OCI-LY1 (cell line): ENCODE measurements at regions not wholly inside any gene's neighbourhood (a gene's known extent, or its start where the extent isn't known, plus 50 kb on each side); places are given as distances from the start of the nearest gene placed in this dataset.

ENCODE experiments used
- H2AFZ ChIP-seq: fragments of 200-600 bp; sonication (generic), shearing (Covaris generic); 2 replicates; pipeline ENCODE4 v1.6.0; 2014; ENCODE audit warnings: antibody characterized with exemption, mild to moderate bottlenecking, low read length
- H3F3A ChIP-seq: fragments of 200-600 bp; sonication (generic), shearing (Covaris generic); 2 replicates; pipeline ENCODE4 v1.6.0; 2014; ENCODE audit warnings: mild to moderate bottlenecking, antibody characterized with exemption, low read length, moderate library complexity; ENCODE audit not compliant: insufficient read depth
- H3K27ac ChIP-seq: fragments of 200-600 bp; sonication (generic); 2 replicates; pipeline ENCODE4 v1.5.1; 2014; ENCODE audit warnings: low read length, mixed run types, mild to moderate bottlenecking, low read depth; ENCODE audit not compliant: poor library complexity, severe bottlenecking
- H3K27me3 ChIP-seq: fragments of 200-600 bp; sonication (generic); 2 replicates; pipeline ENCODE4 v1.6.0; 2014; ENCODE audit warnings: antibody characterized with exemption, mild to moderate bottlenecking, low read length, moderate library complexity; ENCODE audit not compliant: insufficient read depth
- H3K36me3 ChIP-seq: fragments of 200-600 bp; sonication (generic); 2 replicates; pipeline ENCODE4 v1.6.1; 2014; ENCODE audit warnings: mild to moderate bottlenecking, antibody characterized with exemption, low read length, moderate library complexity, mixed read lengths; ENCODE audit not compliant: insufficient read depth
- H3K4me1 ChIP-seq: fragments of 200-600 bp; sonication (generic); 2 replicates; pipeline ENCODE4 v1.5.1; 2014; ENCODE audit warnings: mild to moderate bottlenecking, low read length, moderate library complexity; ENCODE audit not compliant: insufficient read depth, severe bottlenecking
- H3K4me2 ChIP-seq: fragments of 200-600 bp; sonication (generic), shearing (Covaris generic); 2 replicates; pipeline ENCODE4 v1.6.1; 2014; ENCODE audit warnings: low read length
- H3K4me3 ChIP-seq: fragments of 200-600 bp; sonication (generic); 2 replicates; pipeline ENCODE4 v1.5.1; 2014; ENCODE audit warnings: low read length, low read depth, mild to moderate bottlenecking, mixed read lengths; ENCODE audit not compliant: poor library complexity, severe bottlenecking
- H3K79me2 ChIP-seq: fragments of 200-600 bp; shearing (Covaris generic); 2 replicates; pipeline ENCODE4 v1.6.1; 2016; ENCODE audit warnings: mixed run types, low read length, mixed read lengths; ENCODE audit not compliant: insufficient read depth
- H3K9ac ChIP-seq: fragments of 200-600 bp; sonication (generic), shearing (Covaris generic); 2 replicates; pipeline ENCODE4 v1.6.1; 2014; ENCODE audit warnings: mild to moderate bottlenecking, low read length, mixed read lengths
- H3K9me2 ChIP-seq: fragments of 200-600 bp; sonication (generic), shearing (Covaris generic); 2 replicates; pipeline ENCODE4 v1.6.1; 2014; ENCODE audit warnings: low read depth, mild to moderate bottlenecking, low read length, mixed read lengths
- H3K9me3 ChIP-seq: fragments of 200-600 bp; shearing (Covaris generic); 2 replicates; pipeline ENCODE4 v1.6.1; 2014; ENCODE audit warnings: low read length, mixed read lengths
- H4K20me1 ChIP-seq: fragments of 200-600 bp; sonication (generic), shearing (Covaris generic); 2 replicates; pipeline ENCODE4 v1.6.0; 2016; ENCODE audit warnings: mild to moderate bottlenecking, low read length; ENCODE audit not compliant: insufficient read depth
- CTCF ChIP-seq: fragments of 200-600 bp; sonication (generic), shearing (Covaris generic); IDR thresholded peaks from 2 replicates; pipeline ENCODE4 v1.5.1; 2017; ENCODE audit warnings: mild to moderate bottlenecking, antibody characterized with exemption, low read length, moderate library complexity, mixed read lengths
- EZH2 ChIP-seq: fragments of 200-600 bp; sonication (generic), shearing (Covaris generic); IDR thresholded peaks from 2 replicates; pipeline ENCODE4 v1.8.0; 2017; ENCODE audit warnings: borderline replicate concordance, mixed run types, mild to moderate bottlenecking, antibody characterized with exemption, low read length, moderate library complexity, mixed read lengths

- H3K36me3 ChIP-seq = no peaks in the 10 kb centered on the region
- TF ChIP-seq EZH2 (no peak), CTCF (no peak)
- no peaks in the 10 kb centered on the region for H3F3A ChIP-seq
These were observed 392.6 kb downstream of the HRH4 start for GRCh38 chr18:24853076-24853475.

GRCh38 chr18:24860978-24861680 is 400.7 kb downstream of the HRH4 start:
- Histone ChIP-seq H3K9ac (no peak overlapping the region), H3K36me3 (no peaks in the 10 kb centered on the region), H3K4me2 (no peak overlapping the region), H2AFZ (no peak overlapping the region), H3K27me3 (no peaks in the 10 kb centered on the region; the same call in 1 of the 2 replicates), H3K4me1 (no peaks in the 10 kb centered on the region), H3K9me2 (no peaks in the 10 kb centered on the region), H3F3A (no peaks in the 10 kb centered on the region), H3K79me2 (no peaks in the 10 kb centered on the region), H3K4me3 (no peak overlapping the region), H3K27ac (no peak overlapping the region), H3K9me3 (no peaks in the 10 kb centered on the region), H4K20me1 (no peaks in the 10 kb centered on the region)
- TF ChIP-seq CTCF = no peak
- TF ChIP-seq EZH2 = no peak

More at GRCh38 chr18:24853076-24853475, 392.6 kb downstream of the HRH4 start:
- peaks cover 3% of the 10 kb centered on the region for H3K27me3 ChIP-seq
- no peak overlapping the region for H3K27ac ChIP-seq
- no peaks in the 10 kb centered on the region for H4K20me1 ChIP-seq
- no peak overlapping the region for H2AFZ ChIP-seq
- H3K4me3 ChIP-seq = no peak overlapping the region
- no peak overlapping the region for H3K4me2 ChIP-seq
- H3K9me2 ChIP-seq = no peaks in the 10 kb centered on the region
- H3K4me1 ChIP-seq = no peaks in the 10 kb centered on the region
- no peaks in the 10 kb centered on the region for H3K9me3 ChIP-seq
- H3K79me2 ChIP-seq = no peaks in the 10 kb centered on the region
- H3K9ac ChIP-seq = no peak overlapping the region

GRCh38 chr18:24862201-24862816 is 401.9 kb downstream of the HRH4 start:
- Histone ChIP-seq H3K9ac (no peak overlapping the region), H3K4me1 (no peaks in the 10 kb centered on the region), H3K4me2 (no peak overlapping the region), H3K27me3 (peaks cover under 1% of the 10 kb centered on the region; the same call in 1 of the 2 replicates), H2AFZ (no peak overlapping the region), H4K20me1 (no peaks in the 10 kb centered on the region), H3K36me3 (no peaks in the 10 kb centered on the region), H3K9me2 (no peaks in the 10 kb centered on the region), H3K27ac (no peak overlapping the region), H3K4me3 (no peak overlapping the region), H3F3A (no peaks in the 10 kb centered on the region), H3K79me2 (no peaks in the 10 kb centered on the region), H3K9me3 (no peaks in the 10 kb centered on the region)
- TF ChIP-seq CTCF = no peak
- no peak for TF ChIP-seq EZH2
